ENCODE measurements at regions not wholly inside any gene's neighbourhood (a gene's known extent, or its start where the extent isn't known, plus 50 kb on each side); places are given as distances from the start of the nearest gene placed in this dataset.

DNA sequence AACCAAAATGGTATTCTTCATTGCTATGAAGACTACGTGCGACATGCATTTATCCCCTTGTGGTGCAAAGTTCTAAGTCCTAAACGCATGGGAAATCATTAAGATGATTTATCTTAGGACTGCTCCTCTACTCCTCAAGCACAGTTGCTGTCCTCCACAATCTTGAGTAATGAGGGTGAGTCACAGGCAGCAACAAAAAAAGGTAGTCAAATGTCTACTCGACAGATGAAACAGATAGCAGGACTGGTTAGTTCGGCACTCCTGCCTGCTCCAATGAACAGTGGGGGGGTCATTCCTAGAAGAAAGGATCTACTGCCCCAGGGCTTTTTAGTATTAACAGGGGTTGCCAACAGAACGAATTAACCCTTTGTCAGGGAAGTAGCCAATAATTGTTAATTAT, 233.7 kb upstream of the FGF13 start:
- Histone ChIP-seq H3K27me3 (ENCODE audit: insufficient read depth, poor library complexity, severe bottlenecking) (no peaks in the 10 kb centered on the region), H3K27ac (replicated peaks) (no peak overlapping the region), H3K4me3 (replicated peaks; ENCODE audit: insufficient read depth, low read length) (no peak overlapping the region)
- TF ChIP-seq SPI1 (IDR thresholded peaks at IDR 0.05; ENCODE audit: borderline replicate concordance, low read depth), result no peak
- no peak for TF ChIP-seq POLR2AphosphoS5 (IDR thresholded peaks at IDR 0.05; ENCODE audit: low read depth)
- TF ChIP-seq, protein P1, sequence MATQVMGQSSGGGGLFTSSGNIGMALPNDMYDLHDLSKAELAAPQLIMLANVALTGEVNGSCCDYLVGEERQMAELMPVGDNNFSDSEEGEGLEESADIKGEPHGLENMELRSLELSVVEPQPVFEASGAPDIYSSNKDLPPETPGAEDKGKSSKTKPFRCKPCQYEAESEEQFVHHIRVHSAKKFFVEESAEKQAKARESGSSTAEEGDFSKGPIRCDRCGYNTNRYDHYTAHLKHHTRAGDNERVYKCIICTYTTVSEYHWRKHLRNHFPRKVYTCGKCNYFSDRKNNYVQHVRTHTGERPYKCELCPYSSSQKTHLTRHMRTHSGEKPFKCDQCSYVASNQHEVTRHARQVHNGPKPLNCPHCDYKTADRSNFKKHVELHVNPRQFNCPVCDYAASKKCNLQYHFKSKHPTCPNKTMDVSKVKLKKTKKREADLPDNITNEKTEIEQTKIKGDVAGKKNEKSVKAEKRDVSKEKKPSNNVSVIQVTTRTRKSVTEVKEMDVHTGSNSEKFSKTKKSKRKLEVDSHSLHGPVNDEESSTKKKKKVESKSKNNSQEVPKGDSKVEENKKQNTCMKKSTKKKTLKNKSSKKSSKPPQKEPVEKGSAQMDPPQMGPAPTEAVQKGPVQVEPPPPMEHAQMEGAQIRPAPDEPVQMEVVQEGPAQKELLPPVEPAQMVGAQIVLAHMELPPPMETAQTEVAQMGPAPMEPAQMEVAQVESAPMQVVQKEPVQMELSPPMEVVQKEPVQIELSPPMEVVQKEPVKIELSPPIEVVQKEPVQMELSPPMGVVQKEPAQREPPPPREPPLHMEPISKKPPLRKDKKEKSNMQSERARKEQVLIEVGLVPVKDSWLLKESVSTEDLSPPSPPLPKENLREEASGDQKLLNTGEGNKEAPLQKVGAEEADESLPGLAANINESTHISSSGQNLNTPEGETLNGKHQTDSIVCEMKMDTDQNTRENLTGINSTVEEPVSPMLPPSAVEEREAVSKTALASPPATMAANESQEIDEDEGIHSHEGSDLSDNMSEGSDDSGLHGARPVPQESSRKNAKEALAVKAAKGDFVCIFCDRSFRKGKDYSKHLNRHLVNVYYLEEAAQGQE (IDR thresholded peaks at IDR 0.05; ENCODE audit: insufficient replicate concordance, low read depth), result no peak
- no peak for TF ChIP-seq GABPA (IDR thresholded peaks at IDR 0.05; ENCODE audit: low read depth)
- TF ChIP-seq, protein P2, sequence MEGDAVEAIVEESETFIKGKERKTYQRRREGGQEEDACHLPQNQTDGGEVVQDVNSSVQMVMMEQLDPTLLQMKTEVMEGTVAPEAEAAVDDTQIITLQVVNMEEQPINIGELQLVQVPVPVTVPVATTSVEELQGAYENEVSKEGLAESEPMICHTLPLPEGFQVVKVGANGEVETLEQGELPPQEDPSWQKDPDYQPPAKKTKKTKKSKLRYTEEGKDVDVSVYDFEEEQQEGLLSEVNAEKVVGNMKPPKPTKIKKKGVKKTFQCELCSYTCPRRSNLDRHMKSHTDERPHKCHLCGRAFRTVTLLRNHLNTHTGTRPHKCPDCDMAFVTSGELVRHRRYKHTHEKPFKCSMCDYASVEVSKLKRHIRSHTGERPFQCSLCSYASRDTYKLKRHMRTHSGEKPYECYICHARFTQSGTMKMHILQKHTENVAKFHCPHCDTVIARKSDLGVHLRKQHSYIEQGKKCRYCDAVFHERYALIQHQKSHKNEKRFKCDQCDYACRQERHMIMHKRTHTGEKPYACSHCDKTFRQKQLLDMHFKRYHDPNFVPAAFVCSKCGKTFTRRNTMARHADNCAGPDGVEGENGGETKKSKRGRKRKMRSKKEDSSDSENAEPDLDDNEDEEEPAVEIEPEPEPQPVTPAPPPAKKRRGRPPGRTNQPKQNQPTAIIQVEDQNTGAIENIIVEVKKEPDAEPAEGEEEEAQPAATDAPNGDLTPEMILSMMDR (IDR thresholded peaks at IDR 0.05; ENCODE audit: insufficient read depth, low read length), result no peak
- no peak for DNase-seq (ENCODE audit: low read depth in 1 of 2, low spot score in 1 of 2)

DNA sequence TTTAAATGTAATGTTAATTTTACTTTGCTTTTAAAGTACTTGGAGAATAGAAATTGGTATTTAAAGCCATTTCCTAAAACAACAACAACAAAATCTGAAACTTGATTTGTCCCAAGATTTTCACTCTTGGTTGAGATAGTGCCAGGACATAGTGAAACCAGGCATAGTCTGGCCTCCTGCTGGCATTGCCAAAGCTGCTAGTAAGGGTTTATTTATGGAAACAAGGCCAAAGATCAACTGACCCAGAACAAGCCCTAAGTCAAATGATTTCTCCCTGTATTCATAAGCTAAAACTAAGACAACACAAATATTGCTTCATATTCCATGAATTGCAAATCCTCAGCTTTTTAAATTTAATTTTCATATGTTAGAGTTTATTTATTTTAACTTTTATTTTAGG, 227.5 kb upstream of the FGF13 start:
- TF ChIP-seq GABPA (IDR thresholded peaks at IDR 0.05; ENCODE audit: low read depth) (no peak), SPI1 (IDR thresholded peaks at IDR 0.05; ENCODE audit: borderline replicate concordance, low read depth) (no peak), POLR2AphosphoS5 (IDR thresholded peaks at IDR 0.05; ENCODE audit: low read depth) (no peak)
- TF ChIP-seq, protein P1 (IDR thresholded peaks at IDR 0.05; ENCODE audit: insufficient replicate concordance, low read depth), result no peak
- TF ChIP-seq, protein P2 (IDR thresholded peaks at IDR 0.05; ENCODE audit: insufficient read depth, low read length), result no peak
- no peak for DNase-seq (ENCODE audit: low read depth in 1 of 2, low spot score in 1 of 2)
- Histone ChIP-seq H3K27me3 (ENCODE audit: insufficient read depth, poor library complexity, severe bottlenecking) (no peaks in the 10 kb centered on the region), H3K27ac (replicated peaks) (no peak overlapping the region), H3K4me3 (replicated peaks; ENCODE audit: insufficient read depth, low read length) (no peak overlapping the region)

DNA sequence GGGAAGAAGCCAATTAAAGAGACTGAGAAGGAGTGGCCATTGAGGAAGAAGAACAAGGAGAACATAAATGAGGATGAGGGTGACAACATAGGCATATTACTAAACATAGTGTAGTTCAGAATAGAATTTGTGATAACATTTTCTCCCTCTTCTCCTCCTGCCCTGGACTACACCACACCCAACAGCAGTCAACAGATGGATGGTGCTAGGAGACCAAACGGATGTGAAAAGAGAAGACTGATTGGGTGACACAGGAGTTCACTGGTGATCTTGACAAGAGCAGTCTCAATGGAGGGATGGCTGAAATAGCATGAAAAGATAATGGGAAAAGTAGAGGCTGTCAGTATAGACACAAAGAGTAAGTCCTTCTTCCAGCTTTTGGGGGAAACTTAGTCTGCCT, 226.5 kb upstream of the FGF13 start:
- no peak for DNase-seq (ENCODE audit: low read depth in 1 of 2, low spot score in 1 of 2)
- no peaks in the 10 kb centered on the region for H3K27me3 ChIP-seq (ENCODE audit: insufficient read depth, poor library complexity, severe bottlenecking)
- TF ChIP-seq, protein P1 (IDR thresholded peaks at IDR 0.05; ENCODE audit: insufficient replicate concordance, low read depth), result no peak
- no peak for TF ChIP-seq SPI1 (IDR thresholded peaks at IDR 0.05; ENCODE audit: borderline replicate concordance, low read depth)
- no peak for TF ChIP-seq POLR2AphosphoS5 (IDR thresholded peaks at IDR 0.05; ENCODE audit: low read depth)
- TF ChIP-seq, protein P2 (IDR thresholded peaks at IDR 0.05; ENCODE audit: insufficient read depth, low read length), result no peak
- TF ChIP-seq GABPA (IDR thresholded peaks at IDR 0.05; ENCODE audit: low read depth), result no peak
- no peak overlapping the region for H3K4me3 ChIP-seq (replicated peaks; ENCODE audit: insufficient read depth, low read length)
- no peak overlapping the region for H3K27ac ChIP-seq (replicated peaks)

All from HL-60 (cell line).